Stimulated activated CD8-positive, alpha-beta memory T cell treated with anti-CD3 and anti-CD28 coated beads, Interleukin-7, amount 100 ng/mL, for 24 hours (primary cell): ENCODE measurements at regions not wholly inside any gene's neighbourhood (a gene's known extent, or its start where the extent isn't known, plus 50 kb on each side); places are given as distances from the start of the nearest gene placed in this dataset.
"Not testable (repeated sequence)": the region's sequence is repeated elsewhere in the genome, so short reads cannot be mapped to it uniquely, and the experiment has no call there.

Source experiments
- DNase-seq: peaks from one replicate; pipeline ENCODE4 v3.0.0-alpha.2; 2020; ENCODE audit warnings: low read depth

GRCh38 chr14:105581551-105582341 is 55.4 kb downstream of the TMEM121 start:
- DNase-seq: no peak

GRCh38 chr14:105582639-105583038 is 56.3 kb downstream of the TMEM121 start:
- DNase-seq: no peak

- not testable (repeated sequence) for DNase-seq
Measured at GRCh38 chr14:105583914-105584313, 57.5 kb downstream of the TMEM121 start.

- DNase-seq: not testable (repeated sequence)
Measured at GRCh38 chr14:105585290-105585689, 58.9 kb downstream of the TMEM121 start.

GRCh38 chr14:105585722-105586121 is 59.3 kb downstream of the TMEM121 start:
- not testable (repeated sequence) for DNase-seq

GRCh38 chr14:105586144-105586872 is 59.9 kb downstream of the TMEM121 start:
- DNase-seq: not testable (repeated sequence)

- not testable (repeated sequence) for DNase-seq
Measured at GRCh38 chr14:105587034-105587433, 60.7 kb downstream of the TMEM121 start.

GRCh38 chr14:105587482-105588235 is 61.3 kb downstream of the TMEM121 start:
- DNase-seq: not testable (repeated sequence)

- DNase-seq: no peak
Measured at GRCh38 chr14:105588236-105588860, 62.0 kb downstream of the TMEM121 start.

- no peak for DNase-seq
Measured at GRCh38 chr14:105589161-105589925, 63.0 kb downstream of the TMEM121 start.

GRCh38 chr14:105589926-105590185 is 63.5 kb downstream of the TMEM121 start:
- not testable (repeated sequence) for DNase-seq

- no peak for DNase-seq
Measured at GRCh38 chr14:105591052-105591451, 64.7 kb downstream of the TMEM121 start.

- not testable (repeated sequence) for DNase-seq
Measured at GRCh38 chr14:105591792-105592341, 65.5 kb downstream of the TMEM121 start.

GRCh38 chr14:105592646-105593045 is 66.3 kb downstream of the TMEM121 start:
- not testable (repeated sequence) for DNase-seq

- DNase-seq: not testable (repeated sequence)
Measured at GRCh38 chr14:105595346-105595745, 69.0 kb downstream of the TMEM121 start.

GRCh38 chr14:105596374-105596773 is 70.0 kb downstream of the TMEM121 start:
- DNase-seq: not testable (repeated sequence)

GRCh38 chr14:105598040-105598763 is 71.8 kb downstream of the TMEM121 start:
- not testable (repeated sequence) for DNase-seq

GRCh38 chr14:105598925-105599586 is 72.7 kb downstream of the TMEM121 start:
- DNase-seq: not testable (repeated sequence)

GRCh38 chr14:105600195-105600938 is 74.0 kb downstream of the TMEM121 start:
- not testable (repeated sequence) for DNase-seq
